ENCODE measurements at regions not wholly inside any gene's neighbourhood (a gene's known extent, or its start where the extent isn't known, plus 50 kb on each side); places are given as distances from the start of the nearest gene placed in this dataset.

GRCh38 chr4:3373468-3373867 is 68.3 kb upstream of the HGFAC start:
- TF ChIP-seq, protein P1, sequence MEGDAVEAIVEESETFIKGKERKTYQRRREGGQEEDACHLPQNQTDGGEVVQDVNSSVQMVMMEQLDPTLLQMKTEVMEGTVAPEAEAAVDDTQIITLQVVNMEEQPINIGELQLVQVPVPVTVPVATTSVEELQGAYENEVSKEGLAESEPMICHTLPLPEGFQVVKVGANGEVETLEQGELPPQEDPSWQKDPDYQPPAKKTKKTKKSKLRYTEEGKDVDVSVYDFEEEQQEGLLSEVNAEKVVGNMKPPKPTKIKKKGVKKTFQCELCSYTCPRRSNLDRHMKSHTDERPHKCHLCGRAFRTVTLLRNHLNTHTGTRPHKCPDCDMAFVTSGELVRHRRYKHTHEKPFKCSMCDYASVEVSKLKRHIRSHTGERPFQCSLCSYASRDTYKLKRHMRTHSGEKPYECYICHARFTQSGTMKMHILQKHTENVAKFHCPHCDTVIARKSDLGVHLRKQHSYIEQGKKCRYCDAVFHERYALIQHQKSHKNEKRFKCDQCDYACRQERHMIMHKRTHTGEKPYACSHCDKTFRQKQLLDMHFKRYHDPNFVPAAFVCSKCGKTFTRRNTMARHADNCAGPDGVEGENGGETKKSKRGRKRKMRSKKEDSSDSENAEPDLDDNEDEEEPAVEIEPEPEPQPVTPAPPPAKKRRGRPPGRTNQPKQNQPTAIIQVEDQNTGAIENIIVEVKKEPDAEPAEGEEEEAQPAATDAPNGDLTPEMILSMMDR (IDR thresholded peaks at IDR 0.05; ENCODE audit: low read length), result no peak
- TF ChIP-seq EZH2 (IDR thresholded peaks at IDR 0.05; ENCODE audit: borderline replicate concordance, low read length), result no peak
